HUES6 (cell line): ENCODE measurements at regions not wholly inside any gene's neighbourhood (a gene's known extent, or its start where the extent isn't known, plus 50 kb on each side); places are given as distances from the start of the nearest gene placed in this dataset.

Experiments
- H3K27ac ChIP-seq: 2 replicates; pipeline ENCODE4 v1.7.0; 2013; ENCODE audit warnings: low read depth, mild to moderate bottlenecking, low read length, inconsistent platforms
- H3K27me3 ChIP-seq: 2 replicates; pipeline ENCODE4 v1.6.1; 2013; ENCODE audit warnings: low read length; ENCODE audit not compliant: control insufficient read depth, insufficient read depth
- H3K36me3 ChIP-seq: 2 replicates; pipeline ENCODE4 v1.6.1; 2013; ENCODE audit warnings: low read length; ENCODE audit not compliant: control insufficient read depth, insufficient read depth
- H3K4me1 ChIP-seq: 2 replicates; pipeline ENCODE4 v1.6.1; 2013; ENCODE audit warnings: low read length; ENCODE audit not compliant: control insufficient read depth, insufficient read depth
- H3K4me3 ChIP-seq: 2 replicates; pipeline ENCODE4 v1.5.1; 2013; ENCODE audit warnings: low read depth, low read length
- H3K9ac ChIP-seq: one replicate; pipeline ENCODE4 v1.6.1; 2013; ENCODE audit warnings: mild to moderate bottlenecking, low read length
- H3K9me3 ChIP-seq: 2 replicates; pipeline ENCODE4 v1.6.1; 2013; ENCODE audit warnings: low read depth, low read length; ENCODE audit not compliant: control insufficient read depth, insufficient read depth

GRCh38 chr3:144263706-144264105 lies 292.1 kb downstream of the DIPK2A start:
- no peak overlapping the region for H3K27ac ChIP-seq
- H3K4me1 ChIP-seq: no peaks in the 10 kb centered on the region
- H3K9me3 ChIP-seq: no peaks in the 10 kb centered on the region
- no peak overlapping the region for H3K4me3 ChIP-seq
- H3K9ac ChIP-seq: no peak overlapping the region
- H3K36me3 ChIP-seq: no peaks in the 10 kb centered on the region
- no peaks in the 10 kb centered on the region for H3K27me3 ChIP-seq

DNA sequence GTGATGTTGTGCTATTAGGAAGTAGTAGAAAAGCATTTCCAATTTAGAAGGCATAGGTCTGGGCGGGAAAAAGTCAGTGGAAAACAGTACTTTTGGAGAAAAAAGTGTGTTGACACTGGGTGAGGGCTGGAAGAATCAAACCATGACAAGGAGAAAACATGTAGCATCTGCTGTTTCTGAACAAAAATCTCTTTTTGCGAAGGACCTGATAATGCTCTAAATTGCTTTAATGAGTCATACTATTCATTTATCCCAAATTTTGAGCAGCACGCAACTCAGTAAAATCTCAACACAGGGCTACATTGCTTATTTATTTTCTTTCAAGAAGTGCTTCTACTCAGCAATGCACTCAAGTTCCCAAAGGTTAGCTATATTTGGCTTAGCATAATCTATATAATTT lies 292.7 kb downstream of the DIPK2A start:
- no peaks in the 10 kb centered on the region for H3K27me3 ChIP-seq
- H3K9me3 ChIP-seq: no peaks in the 10 kb centered on the region

GRCh38 chr3:144264794-144265193 lies 293.2 kb downstream of the DIPK2A start:
- Histone ChIP-seq H3K27me3 (no peaks in the 10 kb centered on the region), H3K4me1 (no peaks in the 10 kb centered on the region), H3K9ac (no peak overlapping the region), H3K36me3 (no peaks in the 10 kb centered on the region), H3K9me3 (no peaks in the 10 kb centered on the region), H3K4me3 (no peak overlapping the region), H3K27ac (no peak overlapping the region)

More for the DNA sequence above, 292.7 kb downstream of the DIPK2A start:
- Histone ChIP-seq H3K4me3 (no peak overlapping the region), H3K4me1 (no peaks in the 10 kb centered on the region), H3K27ac (no peak overlapping the region), H3K9ac (no peak overlapping the region), H3K36me3 (no peaks in the 10 kb centered on the region)

DNA sequence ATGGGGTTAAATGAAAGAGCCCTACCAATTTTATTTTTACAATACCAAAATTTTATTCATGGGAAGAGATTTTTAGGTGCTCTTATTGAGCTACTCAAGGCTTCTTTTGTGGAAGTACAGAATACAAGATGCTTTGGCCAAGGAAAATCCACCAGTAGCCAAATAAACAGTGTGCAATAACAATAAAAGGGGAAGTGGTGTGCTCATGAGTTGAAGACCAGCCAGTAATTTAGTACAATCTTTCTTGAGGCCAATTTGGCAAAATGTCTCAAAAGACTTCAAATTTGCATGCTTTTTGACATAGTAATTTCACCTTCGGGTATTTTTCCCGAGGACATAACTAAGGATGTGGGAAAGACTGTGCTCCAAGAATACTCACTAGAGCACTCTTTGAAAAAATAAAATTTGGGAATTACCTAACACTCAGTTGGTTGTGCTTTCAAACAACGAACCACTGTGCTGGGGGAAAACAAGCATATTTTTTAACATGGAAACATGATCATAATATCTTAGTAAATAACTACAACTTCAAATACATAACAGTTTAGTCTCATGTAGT lies 294.0 kb downstream of the DIPK2A start:
- Histone ChIP-seq H3K36me3 (no peaks in the 10 kb centered on the region), H3K4me3 (no peak overlapping the region), H3K4me1 (no peaks in the 10 kb centered on the region), H3K9ac (no peak overlapping the region), H3K27me3 (no peaks in the 10 kb centered on the region), H3K27ac (no peak overlapping the region), H3K9me3 (no peaks in the 10 kb centered on the region)

DNA sequence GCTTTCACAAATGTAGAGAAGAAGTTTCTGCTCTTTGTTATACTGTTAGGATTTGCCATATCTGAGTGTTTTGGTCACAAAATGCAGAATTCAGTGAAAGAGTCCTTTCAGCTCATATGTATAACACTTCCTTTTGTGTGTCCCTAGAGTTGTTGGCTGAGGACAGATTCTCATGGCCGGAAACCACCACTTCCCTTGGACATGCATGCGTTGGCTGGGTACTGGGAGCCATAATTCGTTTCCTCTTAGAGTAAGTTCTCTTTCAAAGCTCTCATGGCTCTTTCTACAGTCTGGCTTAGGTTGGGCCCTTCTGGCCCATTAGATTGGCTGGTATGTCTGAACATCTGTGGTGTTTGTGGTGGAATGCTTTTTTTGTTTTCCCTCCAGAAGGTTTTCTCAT lies 298.5 kb downstream of the DIPK2A start:
- Histone ChIP-seq H3K36me3 (no peaks in the 10 kb centered on the region), H3K4me3 (no peak overlapping the region), H3K4me1 (peaks cover 6% of the 10 kb centered on the region), H3K27ac (no peak overlapping the region), H3K9ac (no peak overlapping the region), H3K9me3 (no peaks in the 10 kb centered on the region), H3K27me3 (no peaks in the 10 kb centered on the region)

DNA sequence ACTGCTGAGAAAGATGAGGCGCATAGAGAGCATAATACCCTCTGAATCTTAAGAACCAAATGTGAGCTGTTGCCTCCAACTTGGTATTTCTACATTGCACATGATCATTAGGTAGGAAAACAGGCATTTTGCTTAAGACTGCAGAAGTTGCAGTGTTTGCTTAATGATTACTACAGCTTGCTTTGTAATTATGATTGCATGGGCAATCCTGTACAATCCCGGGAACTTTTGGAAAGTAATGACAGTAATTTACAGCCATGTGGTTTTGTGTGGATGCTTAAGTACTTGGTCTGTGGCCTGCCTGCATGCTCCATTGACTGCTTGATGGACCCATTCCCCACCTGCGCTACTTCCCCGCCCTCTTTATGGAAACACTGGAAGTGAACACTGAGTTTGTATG lies 301.1 kb downstream of the DIPK2A start:
- Histone ChIP-seq H3K9me3 (no peaks in the 10 kb centered on the region), H3K36me3 (no peaks in the 10 kb centered on the region), H3K9ac (no peak overlapping the region), H3K27me3 (no peaks in the 10 kb centered on the region), H3K4me3 (no peak overlapping the region), H3K4me1 (peaks cover 6% of the 10 kb centered on the region), H3K27ac (no peak overlapping the region)

GRCh38 chr3:144273601-144274000 lies 302.0 kb downstream of the DIPK2A start:
- no peaks in the 10 kb centered on the region for H3K27me3 ChIP-seq
- no peak overlapping the region for H3K4me3 ChIP-seq
- H3K9ac ChIP-seq: no peak overlapping the region

DNA sequence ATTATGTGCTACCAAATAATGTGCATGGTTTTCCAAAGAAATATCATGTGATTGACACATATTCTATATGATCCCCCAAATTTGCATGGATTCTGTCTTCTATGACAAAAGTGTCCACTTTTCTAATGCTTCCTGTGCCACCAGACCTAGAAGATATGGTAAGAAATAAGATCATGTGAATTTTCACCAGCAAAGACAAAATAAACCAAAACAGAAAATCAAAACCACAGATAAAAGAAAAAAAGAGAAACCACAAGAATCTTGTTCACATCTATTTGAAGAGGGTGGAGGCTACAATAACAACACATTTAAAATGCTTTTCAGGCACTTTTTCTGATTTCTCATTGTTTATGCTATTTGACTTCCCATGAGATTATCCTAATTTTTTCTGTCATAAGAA lies 303.4 kb downstream of the DIPK2A start:
- Histone ChIP-seq H3K36me3 (no peaks in the 10 kb centered on the region), H3K9ac (no peak overlapping the region), H3K27me3 (no peaks in the 10 kb centered on the region), H3K4me1 (peaks cover 6% of the 10 kb centered on the region), H3K9me3 (no peaks in the 10 kb centered on the region), H3K4me3 (no peak overlapping the region), H3K27ac (no peak overlapping the region)

More at GRCh38 chr3:144273601-144274000, 302.0 kb downstream of the DIPK2A start:
- Histone ChIP-seq H3K36me3 (no peaks in the 10 kb centered on the region), H3K9me3 (no peaks in the 10 kb centered on the region), H3K4me1 (peaks cover 6% of the 10 kb centered on the region), H3K27ac (no peak overlapping the region)

DNA sequence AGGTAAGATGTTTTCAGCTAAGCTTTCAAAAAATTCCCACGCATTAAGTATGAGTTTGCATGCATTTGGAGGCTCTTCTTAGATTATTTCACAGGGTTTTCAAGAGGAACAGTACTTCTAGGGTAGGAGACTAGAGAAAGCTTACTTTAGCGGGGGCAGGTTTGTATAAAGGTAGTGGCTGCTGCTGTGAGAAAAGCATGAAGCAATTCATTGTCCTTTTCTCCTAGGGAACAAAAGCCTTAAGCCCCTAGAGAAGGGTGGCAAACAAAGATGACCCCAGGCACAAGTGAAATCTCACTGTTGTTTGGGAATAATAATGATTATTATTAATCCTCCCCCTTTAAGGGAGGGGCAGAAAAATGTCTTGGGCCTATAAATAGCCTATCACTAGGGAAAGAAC lies 310.7 kb downstream of the DIPK2A start:
- Histone ChIP-seq H3K27ac (no peak overlapping the region), H3K9me3 (no peaks in the 10 kb centered on the region), H3K9ac (no peak overlapping the region), H3K27me3 (no peaks in the 10 kb centered on the region), H3K4me1 (no peaks in the 10 kb centered on the region), H3K4me3 (no peak overlapping the region), H3K36me3 (no peaks in the 10 kb centered on the region)

DNA sequence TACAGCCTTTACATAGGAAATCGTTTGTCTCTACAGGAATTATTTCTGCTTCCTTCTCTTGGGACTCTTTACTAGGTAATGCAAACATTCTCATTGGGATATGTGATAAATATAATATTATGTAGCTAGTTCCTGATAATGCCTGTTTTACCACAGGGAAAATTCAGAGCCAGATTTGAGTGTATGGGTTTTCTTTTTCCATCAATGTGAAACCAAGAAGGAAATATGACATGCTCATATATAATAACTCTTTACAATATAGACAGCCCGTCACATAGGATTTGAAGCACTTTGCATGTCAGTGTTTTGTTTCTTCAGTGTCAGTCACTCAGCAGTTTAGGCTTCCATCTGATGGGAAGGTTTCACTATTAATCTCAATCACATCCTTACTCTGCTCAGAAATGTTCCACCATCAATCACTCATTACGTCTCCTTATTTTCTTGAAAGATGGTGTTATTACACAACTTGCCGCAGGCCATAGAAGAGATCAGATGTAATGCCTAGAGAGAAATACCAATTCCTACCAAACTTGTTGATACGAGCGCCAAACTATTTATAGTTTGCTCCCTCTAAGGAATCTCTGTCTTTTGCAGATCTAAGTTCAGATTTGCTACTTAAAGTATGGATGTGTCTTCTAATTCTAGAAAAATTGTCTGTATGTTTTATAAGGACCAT lies 314.8 kb downstream of the DIPK2A start:
- Histone ChIP-seq H3K9me3 (0 out of 2 replicates have a peak, but pooled peaks cover 2% of the 10 kb centered on the region), H3K4me1 (no peaks in the 10 kb centered on the region), H3K4me3 (no peak overlapping the region), H3K27me3 (no peaks in the 10 kb centered on the region), H3K9ac (no peak overlapping the region), H3K27ac (no peak overlapping the region), H3K36me3 (no peaks in the 10 kb centered on the region)

- Histone ChIP-seq H3K4me1 (no peaks in the 10 kb centered on the region), H3K36me3 (no peaks in the 10 kb centered on the region), H3K27me3 (no peaks in the 10 kb centered on the region), H3K9ac (no peak overlapping the region), H3K27ac (no peak overlapping the region), H3K4me3 (no peak overlapping the region), H3K9me3 (0 out of 2 replicates have a peak, but pooled peaks cover 2% of the 10 kb centered on the region)
Measured at GRCh38 chr3:144287001-144287400, 315.4 kb downstream of the DIPK2A start.
